ENCODE measurements at regions not wholly inside any gene's neighbourhood (a gene's known extent, or its start where the extent isn't known, plus 50 kb on each side); places are given as distances from the start of the nearest gene placed in this dataset.

GRCh38 chr13:20301403-20302071 is 69.4 kb upstream of the GJB6 start:
- TF ChIP-seq CTCF (IDR thresholded peaks at IDR 0.05) (no peak), POLR2A (IDR thresholded peaks at IDR 0.05) (no peak)

Measured in uterus (tissue), 2 donors.